ENCODE measurements at regions not wholly inside any gene's neighbourhood (a gene's known extent, or its start where the extent isn't known, plus 50 kb on each side); places are given as distances from the start of the nearest gene placed in this dataset.

DNA sequence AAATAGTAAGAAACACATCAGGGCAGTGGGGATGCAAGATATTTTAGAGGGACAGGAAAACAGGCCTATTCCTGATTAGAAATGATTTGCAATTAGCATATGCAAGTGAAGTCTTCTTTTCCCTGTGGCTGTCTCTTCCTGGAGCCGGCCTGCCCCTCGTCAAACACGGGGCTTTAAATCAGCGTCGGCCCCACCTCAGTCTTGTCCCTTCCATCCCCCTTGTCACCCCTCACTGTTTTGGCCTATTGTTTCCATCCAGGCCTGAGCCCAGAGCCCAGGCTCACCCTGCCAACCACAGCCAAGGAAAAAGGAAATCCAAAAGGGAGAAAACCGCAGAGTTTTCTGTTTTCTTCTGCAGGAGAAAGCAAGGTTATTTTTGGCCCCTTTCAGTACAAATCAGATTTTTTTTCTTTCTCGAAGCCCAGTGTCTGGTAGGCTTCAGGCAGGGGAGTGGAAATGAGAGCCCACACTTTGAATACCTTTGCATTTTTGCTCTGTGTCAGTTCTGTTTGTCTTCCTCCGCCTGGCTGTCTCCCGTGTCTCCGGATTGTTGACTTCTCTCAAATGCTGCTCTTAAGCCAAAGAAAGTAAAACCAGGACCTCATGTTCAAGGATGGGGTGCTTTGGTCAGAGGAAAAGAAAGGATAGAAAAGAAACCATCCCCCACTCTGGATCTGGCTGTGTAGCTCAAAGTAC lies 399.9 kb upstream of the CDH11 start:
- no peak for DNase-seq (ENCODE audit: extremely low read depth in 1 of 11, low read depth in 9 of 11, low spot score in 4 of 11)

DNA sequence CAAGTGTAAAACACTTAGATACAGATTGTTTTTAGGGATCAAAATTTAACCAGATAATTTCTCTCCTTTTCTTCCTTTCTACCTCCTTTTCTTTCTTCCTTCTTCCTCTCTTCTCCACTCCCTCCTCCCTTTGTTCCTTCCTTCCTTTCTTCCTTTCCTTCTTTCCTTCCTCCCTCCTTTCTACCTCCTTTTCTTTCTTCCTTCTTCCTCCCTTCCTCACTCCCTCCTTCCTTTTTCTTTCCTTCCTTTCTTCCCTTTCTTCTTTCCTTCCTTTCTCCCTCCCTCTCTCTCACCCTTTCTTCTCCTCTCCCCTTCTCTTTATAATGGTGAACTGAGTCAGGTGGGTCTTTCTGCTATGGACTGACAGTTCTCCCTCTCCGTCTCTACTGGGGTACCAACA lies 397.5 kb upstream of the CDH11 start:
- DNase-seq (ENCODE audit: extremely low read depth in 1 of 11, low read depth in 9 of 11, low spot score in 4 of 11): no peak

GRCh38 chr16:65515193-65515592 lies 393.3 kb upstream of the CDH11 start:
- DNase-seq (ENCODE audit: extremely low read depth in 1 of 11, low read depth in 9 of 11, low spot score in 4 of 11): no peak

DNA sequence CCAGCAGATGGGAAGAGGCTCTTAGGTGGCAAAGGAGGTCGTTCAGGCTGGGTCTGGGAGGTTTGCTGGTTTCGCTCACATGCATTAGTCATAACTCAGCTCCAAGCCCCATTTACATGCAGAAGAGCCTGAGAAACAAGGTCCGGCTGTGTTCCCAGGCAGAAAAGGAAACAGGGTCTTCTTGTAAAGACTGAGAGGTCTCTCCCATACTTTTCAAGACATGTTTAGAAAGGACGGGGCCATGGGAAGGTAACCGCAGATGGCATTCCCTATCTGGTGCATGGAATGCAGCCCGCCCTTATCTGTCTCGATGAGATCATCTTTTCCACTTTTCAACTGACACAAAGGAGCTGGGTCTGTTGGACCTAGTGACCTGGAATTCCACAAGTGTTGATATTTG lies 389.0 kb upstream of the CDH11 start:
- no peak for DNase-seq (ENCODE audit: extremely low read depth in 1 of 11, low read depth in 9 of 11, low spot score in 4 of 11)

DNA sequence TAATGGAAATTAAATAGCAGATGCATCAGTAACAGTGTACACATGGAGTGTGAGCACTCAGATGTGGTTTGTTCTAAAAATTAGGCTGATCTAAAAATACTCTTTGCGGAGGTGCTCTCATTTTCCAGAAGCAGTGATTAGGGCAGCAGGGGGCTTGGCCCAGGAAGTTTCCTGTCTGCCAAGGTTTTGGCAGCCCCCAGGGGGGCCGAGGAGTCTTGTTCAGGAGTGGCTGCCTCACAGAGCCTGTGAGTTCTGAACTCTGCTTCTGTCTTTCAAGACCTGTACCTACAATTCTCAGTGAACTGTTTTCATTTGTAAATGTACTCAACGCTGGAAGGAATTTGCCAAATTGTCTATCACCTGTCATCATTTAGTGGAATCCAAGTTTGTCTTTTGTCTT lies 388.4 kb upstream of the CDH11 start:
- no peak for DNase-seq (ENCODE audit: extremely low read depth in 1 of 11, low read depth in 9 of 11, low spot score in 4 of 11)

GRCh38 chr16:65509172-65509571 lies 387.3 kb upstream of the CDH11 start:
- no peak for DNase-seq (ENCODE audit: extremely low read depth in 1 of 11, low read depth in 9 of 11, low spot score in 4 of 11)

DNA sequence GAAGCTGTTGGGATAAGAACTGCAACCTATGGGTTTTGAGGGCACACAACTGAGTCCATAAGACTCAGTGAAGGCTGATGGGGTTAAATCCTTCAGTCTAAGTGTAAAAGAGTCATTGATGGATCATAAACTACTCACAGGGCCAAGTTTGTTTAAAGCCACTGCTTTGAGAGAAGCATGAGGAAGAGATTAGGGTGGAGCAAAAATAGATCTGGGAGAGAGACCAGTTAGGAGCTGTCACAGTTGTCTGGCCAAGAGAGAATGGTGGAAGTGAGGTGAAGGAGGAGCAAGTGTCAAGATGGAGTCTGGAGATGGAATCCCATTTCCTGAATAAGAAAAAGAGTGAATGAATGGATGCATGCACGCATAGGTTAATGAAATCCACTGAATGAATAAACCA lies 379.1 kb upstream of the CDH11 start:
- no peak for DNase-seq (ENCODE audit: extremely low read depth in 1 of 11, low read depth in 9 of 11, low spot score in 4 of 11)

GRCh38 chr16:65500007-65500406 lies 378.1 kb upstream of the CDH11 start:
- DNase-seq (ENCODE audit: extremely low read depth in 1 of 11, low read depth in 9 of 11, low spot score in 4 of 11): no peak

DNA sequence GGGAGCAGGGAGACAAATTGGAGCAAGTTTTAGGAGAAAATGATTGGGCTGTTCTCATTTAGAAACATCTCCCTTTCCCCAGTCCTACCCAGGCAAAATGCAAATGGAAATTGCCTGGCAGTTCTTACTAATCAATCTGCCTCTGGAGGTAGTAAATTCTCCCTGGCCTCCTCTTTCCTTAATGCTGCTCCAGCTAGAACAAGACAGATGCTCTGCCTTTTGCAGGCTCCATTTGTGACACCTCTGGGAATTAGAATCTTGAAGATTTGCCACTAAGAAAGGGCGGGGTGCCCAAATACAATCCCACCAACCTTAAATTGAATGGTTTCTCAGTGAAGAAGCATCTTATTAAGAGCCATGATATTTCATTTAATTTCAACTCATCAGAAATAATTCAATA lies 377.7 kb upstream of the CDH11 start:
- DNase-seq (ENCODE audit: extremely low read depth in 1 of 11, low read depth in 9 of 11, low spot score in 4 of 11): no peak

- DNase-seq (ENCODE audit: extremely low read depth in 1 of 11, low read depth in 9 of 11, low spot score in 4 of 11): no peak
Observed at GRCh38 chr16:65497571-65497970, 375.7 kb upstream of the CDH11 start.

DNA sequence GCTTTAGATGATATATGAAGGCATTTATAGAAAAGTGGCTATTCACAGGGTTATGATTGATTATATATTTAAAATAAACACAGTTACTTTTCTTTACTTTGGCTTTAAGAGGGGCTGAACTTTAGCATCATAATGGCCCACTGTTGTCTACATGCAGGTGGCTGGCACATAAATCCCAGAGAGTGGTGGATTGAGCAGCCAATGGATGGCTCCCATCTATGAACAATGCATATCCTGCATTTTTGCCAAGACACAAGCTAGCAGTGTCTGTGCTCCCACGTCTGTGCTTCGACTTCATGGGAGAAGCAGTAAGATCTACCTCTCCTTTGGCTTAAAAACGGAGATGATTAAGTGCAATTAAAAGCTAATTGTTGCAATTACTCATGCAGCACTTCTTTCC lies 373.2 kb upstream of the CDH11 start:
- DNase-seq (ENCODE audit: extremely low read depth in 1 of 11, low read depth in 9 of 11, low spot score in 4 of 11): no peak

- no peak for DNase-seq (ENCODE audit: extremely low read depth in 1 of 11, low read depth in 9 of 11, low spot score in 4 of 11)
Observed at GRCh38 chr16:65494609-65495008, 372.7 kb upstream of the CDH11 start.

- DNase-seq (ENCODE audit: extremely low read depth in 1 of 11, low read depth in 9 of 11, low spot score in 4 of 11): no peak
Observed at GRCh38 chr16:65494080-65494479, 372.2 kb upstream of the CDH11 start.

DNA sequence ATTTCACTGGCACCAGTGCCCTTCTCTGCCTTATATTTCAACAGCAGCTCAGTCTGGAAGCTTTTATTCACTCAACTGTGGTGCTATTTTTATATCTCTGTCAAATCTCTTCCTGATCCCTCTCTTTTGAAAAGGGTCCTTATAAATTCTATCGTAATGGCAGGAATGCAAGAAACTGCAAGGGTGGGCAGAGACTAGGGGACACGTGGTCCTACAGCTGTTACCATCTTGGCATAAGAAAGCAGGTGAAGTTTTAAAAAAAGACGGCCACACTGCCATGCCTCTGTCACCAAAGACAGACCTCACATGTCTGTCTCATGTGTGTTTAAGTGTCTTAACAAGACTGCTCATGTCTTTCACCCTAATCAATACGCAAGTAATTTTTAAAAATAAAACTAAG lies 368.4 kb upstream of the CDH11 start:
- no peak for DNase-seq (ENCODE audit: extremely low read depth in 1 of 11, low read depth in 9 of 11, low spot score in 4 of 11)

GRCh38 chr16:65489531-65490023 lies 367.7 kb upstream of the CDH11 start:
- no peak for DNase-seq (ENCODE audit: extremely low read depth in 1 of 11, low read depth in 9 of 11, low spot score in 4 of 11)

GRCh38 chr16:65487231-65487630 lies 365.4 kb upstream of the CDH11 start:
- DNase-seq (ENCODE audit: extremely low read depth in 1 of 11, low read depth in 9 of 11, low spot score in 4 of 11): no peak

GRCh38 chr16:65481956-65482355 lies 360.1 kb upstream of the CDH11 start:
- no peak for DNase-seq (ENCODE audit: extremely low read depth in 1 of 11, low read depth in 9 of 11, low spot score in 4 of 11)

GRCh38 chr16:65480281-65481091 lies 358.6 kb upstream of the CDH11 start:
- DNase-seq (ENCODE audit: extremely low read depth in 1 of 11, low read depth in 9 of 11, low spot score in 4 of 11): peak in 1 of 11 donors; percentile 10

- no peak for DNase-seq (ENCODE audit: extremely low read depth in 1 of 11, low read depth in 9 of 11, low spot score in 4 of 11)
Observed at GRCh38 chr16:65476448-65476955, 354.6 kb upstream of the CDH11 start.

DNA sequence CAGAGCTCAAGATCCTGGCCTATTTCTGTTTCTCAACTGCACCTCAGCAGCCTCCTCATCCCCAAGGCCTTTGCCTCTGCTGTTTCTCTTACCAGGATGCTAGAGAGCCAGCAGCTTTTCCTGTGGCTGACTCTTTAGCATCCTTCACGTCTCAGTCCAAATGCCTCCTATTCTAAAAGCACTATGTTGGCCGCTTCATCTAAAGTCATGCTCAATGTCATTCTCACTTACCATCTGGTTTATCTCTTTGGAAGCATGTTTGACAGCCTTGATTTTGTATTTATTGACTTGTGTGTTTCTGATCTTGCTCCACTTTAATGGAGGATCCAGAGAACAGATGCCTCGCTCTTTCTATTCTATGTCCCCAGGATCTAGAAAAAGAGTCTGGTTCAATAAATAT lies 351.8 kb upstream of the CDH11 start:
- no peak for DNase-seq (ENCODE audit: extremely low read depth in 1 of 11, low read depth in 9 of 11, low spot score in 4 of 11)

Measured in renal cortex interstitium (tissue), 11 donors.